Daoy (cell line): ENCODE measurements at regions not wholly inside any gene's neighbourhood (a gene's known extent, or its start where the extent isn't known, plus 50 kb on each side); places are given as distances from the start of the nearest gene placed in this dataset.
"Not testable (repeated sequence)": the region's sequence is repeated elsewhere in the genome, so short reads cannot be mapped to it uniquely, and the experiment has no call there.

Experiments used
- DNase-seq: peaks from one replicate; pipeline ENCODE4 v3.0.0-alpha.2; 2015; ENCODE audit warnings: low read depth

- DNase-seq, result no peak
Measured at GRCh38 chr4:159551281-159551680, 448.4 kb downstream of the RAPGEF2 start.

DNA sequence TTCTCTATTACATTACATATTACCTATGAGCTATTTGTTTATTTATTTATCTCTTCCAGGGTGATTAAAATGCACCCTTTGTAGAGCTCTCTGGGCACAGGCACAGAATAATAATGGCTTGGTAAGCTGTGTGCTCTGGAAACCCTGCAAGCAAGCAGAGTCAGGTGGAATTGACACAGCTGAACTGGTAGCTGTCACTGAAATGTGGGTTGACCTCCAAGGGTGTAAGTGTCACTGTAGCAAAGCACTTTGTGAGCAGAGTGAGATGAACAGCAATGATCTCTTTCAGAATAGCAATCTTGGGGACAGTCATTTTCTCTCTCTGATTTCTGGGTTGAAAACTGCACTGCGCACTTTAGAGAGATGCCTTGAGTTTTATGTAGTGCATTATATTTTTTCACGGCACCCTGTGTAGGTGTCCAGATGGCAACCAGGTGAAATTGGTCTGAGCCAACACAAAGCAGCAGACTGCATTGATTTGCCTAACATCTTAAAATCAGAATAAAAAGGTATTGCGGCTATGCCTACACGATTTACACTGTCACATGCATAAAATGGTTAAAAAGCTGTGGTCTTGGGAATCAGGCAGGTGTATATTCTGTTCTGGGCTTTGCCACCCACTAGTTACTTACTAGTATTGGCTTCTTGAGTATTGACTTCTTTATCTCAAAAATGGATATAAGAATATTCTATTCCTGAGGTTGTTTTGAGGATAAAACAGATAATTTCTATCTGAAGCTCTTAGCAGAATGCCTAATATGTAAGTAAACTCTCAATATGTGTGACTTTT is 450.3 kb downstream of the RAPGEF2 start:
- no peak for DNase-seq

- DNase-seq, result no peak
Measured at GRCh38 chr4:159555873-159556272, 453.0 kb downstream of the RAPGEF2 start.

GRCh38 chr4:159562366-159562765 is 459.5 kb downstream of the RAPGEF2 start:
- no peak for DNase-seq

DNA sequence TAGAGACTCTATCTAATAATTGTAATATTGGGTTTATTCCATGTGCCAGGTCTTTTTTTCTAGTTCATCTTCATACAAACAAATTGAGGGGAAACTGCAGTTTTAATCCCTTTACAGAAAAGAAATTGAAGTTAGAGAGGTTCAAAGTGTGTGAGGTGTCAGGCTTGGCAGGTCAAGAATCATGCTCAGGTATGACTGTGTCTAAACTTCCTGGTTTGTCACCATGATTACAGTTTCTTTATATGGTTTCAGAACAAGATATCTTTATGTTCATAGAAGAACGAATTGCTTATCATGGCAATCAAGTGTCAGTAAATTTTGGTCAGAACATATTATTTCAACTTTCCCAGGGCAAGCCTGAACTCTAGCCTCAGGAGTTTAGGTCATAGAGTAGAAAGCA is 460.4 kb downstream of the RAPGEF2 start:
- no peak for DNase-seq

DNA sequence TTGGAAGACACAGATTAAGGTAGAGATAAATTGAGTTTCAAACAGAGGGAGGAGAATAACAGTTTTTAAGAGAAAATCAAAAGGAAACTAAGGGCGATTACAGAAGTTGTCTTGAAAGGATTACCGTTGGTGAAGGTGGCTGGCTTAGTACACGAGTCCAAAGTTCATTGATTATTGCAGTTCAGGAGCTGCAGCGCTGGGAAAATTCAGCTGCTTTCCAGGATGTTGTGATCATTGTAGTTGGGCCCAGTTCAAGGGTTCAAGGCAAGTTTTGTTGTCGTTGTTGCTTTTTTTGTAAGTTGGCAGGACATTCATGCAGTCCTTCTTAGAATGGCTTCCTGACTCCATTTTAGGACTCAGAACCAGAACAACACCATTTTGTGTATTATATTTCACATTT is 461.7 kb downstream of the RAPGEF2 start:
- no peak for DNase-seq

- no peak for DNase-seq
Measured at GRCh38 chr4:159566786-159567185, 463.9 kb downstream of the RAPGEF2 start.

- no peak for DNase-seq
Measured at GRCh38 chr4:159577241-159577640, 474.4 kb downstream of the RAPGEF2 start.

- DNase-seq, result no peak
Measured at GRCh38 chr4:159582685-159583084, 479.8 kb downstream of the RAPGEF2 start.

- no peak for DNase-seq
Measured at GRCh38 chr4:159592898-159593556, 490.1 kb downstream of the RAPGEF2 start.

- DNase-seq, result no peak
Measured at GRCh38 chr4:159593681-159594080, 490.8 kb downstream of the RAPGEF2 start.

- DNase-seq, result no peak
Measured at GRCh38 chr4:159594576-159594975, 491.7 kb downstream of the RAPGEF2 start.

DNA sequence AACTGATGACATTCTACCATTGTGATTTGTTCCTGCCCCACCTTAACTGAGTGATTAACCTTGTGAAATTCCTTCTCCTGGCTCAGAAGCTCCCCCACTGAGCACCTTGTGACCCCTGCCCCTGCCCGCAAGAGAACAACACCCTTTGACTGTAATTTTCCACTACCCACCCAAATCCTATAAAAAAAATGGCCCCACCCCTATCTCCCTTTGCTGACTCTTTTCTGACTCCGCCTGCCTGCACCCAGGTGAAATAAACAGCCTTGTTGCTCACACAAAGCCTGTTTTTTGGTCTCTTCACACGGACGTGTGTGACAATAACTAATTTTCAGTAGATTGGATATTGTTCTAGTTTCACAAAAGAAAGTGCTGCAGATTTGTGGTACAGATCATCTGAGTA is 492.2 kb downstream of the RAPGEF2 start:
- DNase-seq, result not testable (repeated sequence)

- no peak for DNase-seq
Measured at GRCh38 chr4:159598602-159599001, 495.7 kb downstream of the RAPGEF2 start.

DNA sequence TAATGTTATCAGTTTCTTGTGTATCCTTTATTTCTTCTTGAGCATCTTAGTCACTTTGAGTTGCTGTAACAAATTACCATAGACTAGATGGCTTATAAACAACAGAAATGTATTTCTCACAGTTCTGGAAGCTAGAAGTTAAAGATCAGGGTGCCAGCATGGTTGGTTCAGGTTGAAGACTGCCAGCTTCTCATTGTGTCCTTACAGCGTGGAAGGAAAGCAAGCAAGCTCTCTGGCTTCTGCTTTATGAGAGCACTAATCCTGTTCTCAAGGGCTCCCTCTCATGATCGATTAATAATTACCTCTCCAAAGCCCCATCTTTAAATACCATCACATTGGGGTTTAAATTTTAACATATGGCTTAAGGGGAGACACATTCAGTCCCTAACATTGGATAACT is 497.2 kb downstream of the RAPGEF2 start:
- DNase-seq, result no peak

DNA sequence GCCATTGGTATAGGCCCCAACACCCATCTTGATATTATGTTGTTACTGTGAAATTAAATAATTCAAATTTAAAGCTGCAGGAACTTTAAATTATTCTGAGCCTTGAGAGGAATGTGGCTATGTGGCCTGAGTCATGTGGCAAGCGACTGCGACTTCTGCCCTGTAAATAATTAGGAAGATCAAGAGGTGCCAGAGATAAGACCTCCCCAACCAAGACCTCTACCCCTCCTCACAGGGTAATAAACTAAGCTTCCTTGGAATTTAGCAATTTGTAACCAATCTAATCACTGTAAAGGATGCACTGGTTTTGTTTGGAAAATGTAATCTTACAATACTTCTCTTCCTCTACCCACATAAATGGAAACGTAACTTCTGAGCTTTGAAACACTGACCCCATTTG is 501.9 kb downstream of the RAPGEF2 start:
- no peak for DNase-seq

DNA sequence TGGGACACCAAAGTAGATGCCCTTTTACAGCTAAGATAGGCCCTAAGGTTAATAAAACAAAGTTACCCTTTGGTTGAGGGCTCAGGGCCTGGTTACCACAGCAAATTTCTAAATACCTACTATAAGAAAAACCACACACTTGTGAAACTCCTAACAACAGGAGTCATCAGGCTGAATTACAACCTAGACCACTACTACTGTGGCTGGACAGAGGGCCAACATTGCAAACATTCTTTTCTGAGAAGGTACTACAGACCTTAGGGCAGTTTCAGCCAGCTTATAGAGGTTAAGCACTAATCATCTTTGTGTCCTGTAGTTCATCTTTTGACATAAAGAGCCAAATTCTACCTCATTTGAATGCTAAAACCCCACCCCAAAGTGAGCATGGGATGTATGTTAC is 504.0 kb downstream of the RAPGEF2 start:
- DNase-seq, result no peak

DNA sequence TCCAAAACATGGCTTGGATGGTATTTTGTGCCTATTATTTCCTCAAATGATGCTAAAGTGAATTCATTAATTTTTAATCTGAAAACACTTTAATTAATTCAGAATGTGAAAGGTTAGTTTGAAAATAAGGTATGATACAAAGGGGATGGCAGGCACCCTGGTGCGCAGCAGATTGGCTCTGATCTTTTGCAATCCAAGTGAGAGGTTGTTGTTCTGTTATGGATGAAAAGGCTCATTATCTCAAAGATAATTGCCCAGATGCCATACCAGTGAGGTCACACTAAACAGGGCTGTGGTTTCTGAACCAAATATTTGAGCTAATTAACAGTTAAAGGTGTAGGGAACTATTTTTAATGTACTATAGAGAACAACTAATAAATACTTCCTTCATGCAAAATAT is 504.9 kb downstream of the RAPGEF2 start:
- DNase-seq, result no peak

- no peak for DNase-seq
Measured at GRCh38 chr4:159608436-159608835, 505.6 kb downstream of the RAPGEF2 start.

- no peak for DNase-seq
Measured at GRCh38 chr4:159632031-159632430, 529.2 kb downstream of the RAPGEF2 start.

- DNase-seq, result no peak
Measured at GRCh38 chr4:159639671-159640323, 536.9 kb downstream of the RAPGEF2 start.

DNA sequence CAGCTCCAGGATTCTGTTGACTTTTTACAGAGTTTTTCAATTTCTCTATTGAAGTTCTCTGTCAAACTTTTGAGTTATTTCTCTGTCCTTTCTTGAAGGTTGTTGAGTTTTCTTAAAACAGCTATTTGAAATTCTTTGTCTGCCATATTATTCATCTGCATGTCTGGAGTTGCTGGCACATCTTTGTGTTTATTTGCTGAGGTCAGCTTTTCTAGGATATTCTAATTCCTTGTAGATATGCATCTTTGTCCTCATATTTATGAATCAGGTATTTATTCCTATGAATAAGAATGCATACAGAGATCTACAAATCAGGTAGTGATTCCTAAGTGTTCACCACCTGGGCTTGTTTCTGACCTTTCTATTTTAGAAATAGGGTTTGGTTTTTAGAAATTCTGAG is 546.4 kb downstream of the RAPGEF2 start:
- DNase-seq, result no peak

GRCh38 chr4:159652871-159653270 is 550.0 kb downstream of the RAPGEF2 start:
- no peak for DNase-seq
